NCI-H2227 (cell line): ENCODE measurements at regions not wholly inside any gene's neighbourhood (a gene's known extent, or its start where the extent isn't known, plus 50 kb on each side); places are given as distances from the start of the nearest gene placed in this dataset.
"Not testable (repeated sequence)": the region's sequence is repeated elsewhere in the genome, so short reads cannot be mapped to it uniquely, and the experiment has no call there.

Experiments used
- DNase-seq: peaks from one replicate; lab custom pipeline; 2025; ENCODE audit not compliant: unreplicated experiment; lab: John Stamatoyannopoulos, UW

GRCh38 chr18:14190776-14191442 lies 58.7 kb upstream of the ZNF519 start:
- not testable (repeated sequence) for DNase-seq

- no peak for DNase-seq
Measured at GRCh38 chr18:14189858-14190257, 57.6 kb upstream of the ZNF519 start.

- DNase-seq: not testable (repeated sequence)
Measured at GRCh38 chr18:14188751-14189406, 56.6 kb upstream of the ZNF519 start.
